Endothelial cell (in vitro differentiated cells): ENCODE measurements at regions not wholly inside any gene's neighbourhood (a gene's known extent, or its start where the extent isn't known, plus 50 kb on each side); places are given as distances from the start of the nearest gene placed in this dataset.

Experiments
- DNase-seq: peaks from one replicate; pipeline ENCODE4 v3.0.0; 2021; ENCODE audit warnings: low spot score
- H3K27ac Mint-ChIP-seq: one replicate; pipeline ENCODE4 v1.8.0; 2021; ENCODE audit warnings: mixed read lengths, inconsistent platforms; ENCODE audit not compliant: unreplicated experiment
- H3K27me3 Mint-ChIP-seq: one replicate; pipeline ENCODE4 v1.8.0; 2021; ENCODE audit warnings: mild to moderate bottlenecking, moderate library complexity, mixed read lengths, inconsistent platforms; ENCODE audit not compliant: unreplicated experiment
- H3K36me3 Mint-ChIP-seq: one replicate; pipeline ENCODE4 v1.8.0; 2021; ENCODE audit warnings: mild to moderate bottlenecking, low read depth, mixed read lengths, inconsistent platforms; ENCODE audit not compliant: unreplicated experiment
- H3K4me1 Mint-ChIP-seq: one replicate; pipeline ENCODE4 v1.8.0; 2021; ENCODE audit warnings: mild to moderate bottlenecking, mixed read lengths, inconsistent platforms; ENCODE audit not compliant: unreplicated experiment
- H3K4me3 Mint-ChIP-seq: one replicate; pipeline ENCODE4 v1.8.0; 2021; ENCODE audit warnings: mild to moderate bottlenecking, mixed read lengths, inconsistent platforms; ENCODE audit not compliant: unreplicated experiment
- H3K9me3 Mint-ChIP-seq: one replicate; pipeline ENCODE4 v1.8.0; 2021; ENCODE audit warnings: mixed read lengths, inconsistent platforms; ENCODE audit not compliant: unreplicated experiment
- TF ChIP-seq, protein P1 (sequence below): fragments of 200-600 bp; sonication (generic); IDR thresholded peaks from one replicate; pipeline ENCODE4 v1.5.0; 2021; ENCODE audit warnings: antibody characterized with exemption; ENCODE audit not compliant: unreplicated experiment

- Mint-ChIP-seq H3K4me3 (no peak overlapping the region), H3K36me3 (no peaks in the 10 kb centered on the region), H3K27ac (no peak overlapping the region), H3K27me3 (no peaks in the 10 kb centered on the region), H3K4me1 (no peaks in the 10 kb centered on the region), H3K9me3 (no peaks in the 10 kb centered on the region)
- TF ChIP-seq, protein P1, sequence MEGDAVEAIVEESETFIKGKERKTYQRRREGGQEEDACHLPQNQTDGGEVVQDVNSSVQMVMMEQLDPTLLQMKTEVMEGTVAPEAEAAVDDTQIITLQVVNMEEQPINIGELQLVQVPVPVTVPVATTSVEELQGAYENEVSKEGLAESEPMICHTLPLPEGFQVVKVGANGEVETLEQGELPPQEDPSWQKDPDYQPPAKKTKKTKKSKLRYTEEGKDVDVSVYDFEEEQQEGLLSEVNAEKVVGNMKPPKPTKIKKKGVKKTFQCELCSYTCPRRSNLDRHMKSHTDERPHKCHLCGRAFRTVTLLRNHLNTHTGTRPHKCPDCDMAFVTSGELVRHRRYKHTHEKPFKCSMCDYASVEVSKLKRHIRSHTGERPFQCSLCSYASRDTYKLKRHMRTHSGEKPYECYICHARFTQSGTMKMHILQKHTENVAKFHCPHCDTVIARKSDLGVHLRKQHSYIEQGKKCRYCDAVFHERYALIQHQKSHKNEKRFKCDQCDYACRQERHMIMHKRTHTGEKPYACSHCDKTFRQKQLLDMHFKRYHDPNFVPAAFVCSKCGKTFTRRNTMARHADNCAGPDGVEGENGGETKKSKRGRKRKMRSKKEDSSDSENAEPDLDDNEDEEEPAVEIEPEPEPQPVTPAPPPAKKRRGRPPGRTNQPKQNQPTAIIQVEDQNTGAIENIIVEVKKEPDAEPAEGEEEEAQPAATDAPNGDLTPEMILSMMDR: no peak
- no peak for DNase-seq
These were observed 91.9 kb upstream of the TLR4 start for GRCh38 chr9:117612317-117612716.

GRCh38 chr9:117597977-117598376 is 106.2 kb upstream of the TLR4 start:
- Mint-ChIP-seq H3K27me3 (no peaks in the 10 kb centered on the region), H3K27ac (no peak overlapping the region), H3K4me3 (no peak overlapping the region), H3K9me3 (no peaks in the 10 kb centered on the region), H3K36me3 (no peaks in the 10 kb centered on the region), H3K4me1 (no peaks in the 10 kb centered on the region)
- TF ChIP-seq, protein P1: no peak
- DNase-seq: no peak

GRCh38 chr9:117596678-117597077 is 107.5 kb upstream of the TLR4 start:
- Mint-ChIP-seq H3K27ac (no peak overlapping the region), H3K36me3 (no peaks in the 10 kb centered on the region), H3K9me3 (no peaks in the 10 kb centered on the region), H3K4me3 (no peak overlapping the region), H3K4me1 (no peaks in the 10 kb centered on the region), H3K27me3 (no peaks in the 10 kb centered on the region)
- TF ChIP-seq, protein P1: no peak
- no peak for DNase-seq

GRCh38 chr9:117595650-117596049 is 108.6 kb upstream of the TLR4 start:
- Mint-ChIP-seq H3K4me1 (no peaks in the 10 kb centered on the region), H3K27me3 (peaks cover 2% of the 10 kb centered on the region), H3K36me3 (no peaks in the 10 kb centered on the region), H3K27ac (no peak overlapping the region), H3K4me3 (no peak overlapping the region), H3K9me3 (no peaks in the 10 kb centered on the region)
- DNase-seq: no peak
- TF ChIP-seq, protein P1: no peak

- H3K27ac Mint-ChIP-seq: no peak overlapping the region
These were observed 116.9 kb upstream of the TLR4 start for GRCh38 chr9:117587263-117587662.

More at GRCh38 chr9:117587263-117587662, 116.9 kb upstream of the TLR4 start:
- no peaks in the 10 kb centered on the region for H3K9me3 Mint-ChIP-seq
- H3K27me3 Mint-ChIP-seq: peaks cover 2% of the 10 kb centered on the region
- TF ChIP-seq, protein P1: no peak
- H3K4me3 Mint-ChIP-seq: no peak overlapping the region
- no peaks in the 10 kb centered on the region for H3K4me1 Mint-ChIP-seq
- no peaks in the 10 kb centered on the region for H3K36me3 Mint-ChIP-seq
- no peak for DNase-seq
